Neural progenitor cell (in vitro differentiated cells): ENCODE measurements at regions not wholly inside any gene's neighbourhood (a gene's known extent, or its start where the extent isn't known, plus 50 kb on each side); places are given as distances from the start of the nearest gene placed in this dataset.
A peak's percentile ranks its signal among the peaks of the same experiment; 100 is the strongest.

ENCODE experiments used
- DNase-seq: peaks from one replicate; pipeline ENCODE4 v3.0.0-alpha.2; 2016; ENCODE audit warnings: low spot score
- H2AFZ ChIP-seq: fragments of 200-600 bp; sonication (generic); replicated peaks from 2 replicates; pipeline ENCODE4 v1.6.1; 2016; ENCODE audit warnings: antibody characterized with exemption
- H3F3A ChIP-seq: fragments of 200-600 bp; sonication (generic); 2 replicates; pipeline ENCODE4 v1.6.1; 2016; ENCODE audit warnings: antibody characterized with exemption, low read depth
- H3K27ac ChIP-seq: fragments of 200-600 bp; sonication (generic); 2 replicates; pipeline ENCODE4 v1.5.1; 2016; ENCODE audit warnings: mild to moderate bottlenecking
- H3K27me3 ChIP-seq: fragments of 200-600 bp; sonication (generic); 2 replicates; pipeline ENCODE4 v1.6.1; 2016; ENCODE audit warnings: mild to moderate bottlenecking, moderate library complexity
- H3K36me3 ChIP-seq: fragments of 200-600 bp; sonication (generic); 2 replicates; pipeline ENCODE4 v1.5.1; 2016
- H3K4me1 ChIP-seq: fragments of 200-600 bp; sonication (generic); 2 replicates; pipeline ENCODE4 v1.6.1; 2016; ENCODE audit warnings: mixed run types
- H3K4me2 ChIP-seq: fragments of 200-600 bp; sonication (generic); 2 replicates; pipeline ENCODE4 v1.6.1; 2016
- H3K4me3 ChIP-seq: fragments of 200-600 bp; sonication (generic); 2 replicates; pipeline ENCODE4 v1.5.1; 2016
- H3K79me2 ChIP-seq: fragments of 200-600 bp; sonication (generic); 2 replicates; pipeline ENCODE4 v1.6.1; 2016; ENCODE audit warnings: low read depth
- H3K9ac ChIP-seq: fragments of 200-600 bp; sonication (generic); 2 replicates; pipeline ENCODE4 v1.6.1; 2016
- H3K9me3 ChIP-seq: fragments of 200-600 bp; sonication (generic); 2 replicates; pipeline ENCODE4 v1.5.1; 2016; ENCODE audit warnings: low read depth
- H4K20me1 ChIP-seq: fragments of 200-600 bp; sonication (generic); 2 replicates; pipeline ENCODE4 v1.6.1; 2016; ENCODE audit warnings: low read depth
- H3K27ac Mint-ChIP-seq: 3 replicates; pipeline ENCODE4 v1.8.0; 2021; ENCODE audit warnings: mixed read lengths
- H3K27me3 Mint-ChIP-seq: 2 replicates; pipeline ENCODE4 v1.8.0; 2022; ENCODE audit warnings: low read depth, mild to moderate bottlenecking, inconsistent platforms, moderate library complexity, mixed read lengths; ENCODE audit not compliant: insufficient read depth
- H3K36me3 Mint-ChIP-seq: 3 replicates; pipeline ENCODE4 v1.8.0; 2021; ENCODE audit warnings: mixed read lengths
- H3K4me1 Mint-ChIP-seq: 3 replicates; pipeline ENCODE4 v1.8.0; 2021; ENCODE audit warnings: mixed read lengths
- H3K4me3 Mint-ChIP-seq: 3 replicates; pipeline ENCODE4 v1.8.0; 2021; ENCODE audit warnings: mild to moderate bottlenecking, moderate library complexity, mixed read lengths
- H3K9me3 Mint-ChIP-seq: 3 replicates; pipeline ENCODE4 v1.8.0; 2020; ENCODE audit warnings: mixed read lengths
- EZH2 ChIP-seq: fragments of 200-600 bp; sonication (generic); IDR thresholded peaks from 2 replicates; pipeline ENCODE4 v1.6.1; 2017; ENCODE audit warnings: antibody characterized with exemption, mild to moderate bottlenecking, moderate library complexity
- EZH2phosphoT487 ChIP-seq: fragments of 200-600 bp; sonication (generic); IDR thresholded peaks from 2 replicates; pipeline ENCODE4 v1.6.1; 2017; ENCODE audit warnings: antibody characterized with exemption
- TF ChIP-seq, protein P1 (sequence below): fragments of 200-600 bp; sonication (generic); IDR thresholded peaks from 2 replicates; pipeline ENCODE4 v1.5.1; 2017; ENCODE audit warnings: antibody characterized with exemption, mild to moderate bottlenecking

DNA sequence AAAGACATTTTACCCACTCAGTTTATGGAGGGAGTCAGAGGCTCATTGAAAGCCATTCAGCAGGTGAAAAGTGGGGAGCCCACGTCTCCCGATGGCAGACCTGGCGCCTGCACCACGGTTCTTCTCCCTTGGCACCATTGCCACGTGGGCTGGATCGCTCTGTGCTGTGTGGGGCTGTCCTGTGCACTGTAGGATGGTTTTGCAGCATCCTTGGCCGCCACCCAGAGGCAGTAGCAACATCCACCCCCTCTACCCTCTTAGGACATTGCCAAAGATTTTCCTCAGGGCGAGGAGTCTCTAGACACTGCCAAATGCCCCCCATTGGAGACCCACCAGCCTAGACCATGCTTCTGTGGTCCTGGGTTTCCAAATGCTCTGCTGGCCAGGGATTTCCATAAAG, 60.2 kb downstream of the SYNE3 start:
- no peak overlapping the region for H3K27ac Mint-ChIP-seq
- Histone ChIP-seq H3F3A (peaks cover 8% of the 10 kb centered on the region), H3K4me3 (no peak overlapping the region), H3K27me3 (peaks cover 31% of the 10 kb centered on the region), H3K9me3 (no peaks in the 10 kb centered on the region), H3K9ac (no peak overlapping the region), H3K36me3 (no peaks in the 10 kb centered on the region), H3K79me2 (no peaks in the 10 kb centered on the region), H3K4me2 (no peak overlapping the region), H4K20me1 (peaks cover 6% of the 10 kb centered on the region), H3K27ac (no peak overlapping the region), H2AFZ (no peak overlapping the region), H3K4me1 (peaks cover 9% of the 10 kb centered on the region)
- no peaks in the 10 kb centered on the region for H3K9me3 Mint-ChIP-seq
- no peak overlapping the region for H3K4me3 Mint-ChIP-seq
- peaks cover 18% of the 10 kb centered on the region for H3K4me1 Mint-ChIP-seq
- TF ChIP-seq, protein P1, sequence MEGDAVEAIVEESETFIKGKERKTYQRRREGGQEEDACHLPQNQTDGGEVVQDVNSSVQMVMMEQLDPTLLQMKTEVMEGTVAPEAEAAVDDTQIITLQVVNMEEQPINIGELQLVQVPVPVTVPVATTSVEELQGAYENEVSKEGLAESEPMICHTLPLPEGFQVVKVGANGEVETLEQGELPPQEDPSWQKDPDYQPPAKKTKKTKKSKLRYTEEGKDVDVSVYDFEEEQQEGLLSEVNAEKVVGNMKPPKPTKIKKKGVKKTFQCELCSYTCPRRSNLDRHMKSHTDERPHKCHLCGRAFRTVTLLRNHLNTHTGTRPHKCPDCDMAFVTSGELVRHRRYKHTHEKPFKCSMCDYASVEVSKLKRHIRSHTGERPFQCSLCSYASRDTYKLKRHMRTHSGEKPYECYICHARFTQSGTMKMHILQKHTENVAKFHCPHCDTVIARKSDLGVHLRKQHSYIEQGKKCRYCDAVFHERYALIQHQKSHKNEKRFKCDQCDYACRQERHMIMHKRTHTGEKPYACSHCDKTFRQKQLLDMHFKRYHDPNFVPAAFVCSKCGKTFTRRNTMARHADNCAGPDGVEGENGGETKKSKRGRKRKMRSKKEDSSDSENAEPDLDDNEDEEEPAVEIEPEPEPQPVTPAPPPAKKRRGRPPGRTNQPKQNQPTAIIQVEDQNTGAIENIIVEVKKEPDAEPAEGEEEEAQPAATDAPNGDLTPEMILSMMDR: no peak
- TF ChIP-seq EZH2phosphoT487: no peak
- TF ChIP-seq EZH2: no peak
- no peak for DNase-seq
- H3K27me3 Mint-ChIP-seq: peaks cover 7% of the 10 kb centered on the region
- no peaks in the 10 kb centered on the region for H3K36me3 Mint-ChIP-seq

DNA sequence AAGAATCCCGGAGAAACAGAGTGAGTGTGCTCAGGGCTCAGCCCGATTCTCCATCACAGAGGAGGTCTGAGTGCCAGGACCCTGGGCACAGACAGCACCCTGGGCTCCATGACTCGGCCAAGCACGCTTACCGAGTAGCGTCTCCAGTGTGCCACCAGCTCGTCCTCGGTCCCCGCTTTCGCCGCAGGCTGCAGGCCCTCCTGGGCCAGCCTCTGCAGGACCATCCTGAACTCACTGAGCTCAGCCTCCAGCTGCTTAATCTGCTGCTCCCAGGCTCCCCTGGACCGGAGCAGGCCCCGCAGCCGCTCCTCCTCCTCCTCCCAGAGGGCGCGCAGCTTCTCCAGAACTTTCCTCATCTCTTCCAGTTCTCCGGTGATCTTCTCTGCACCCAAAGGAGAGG, 61.2 kb downstream of the SYNE3 start:
- H3K4me1 Mint-ChIP-seq: peaks cover 9% of the 10 kb centered on the region
- H3K27ac Mint-ChIP-seq: no peak overlapping the region
- Histone ChIP-seq H3K36me3 (no peaks in the 10 kb centered on the region), H3F3A (no peaks in the 10 kb centered on the region), H3K4me3 (no peak overlapping the region), H3K9ac (no peak overlapping the region), H3K4me1 (no peaks in the 10 kb centered on the region), H3K4me2 (no peak overlapping the region), H3K27me3 (peaks cover 21% of the 10 kb centered on the region), H2AFZ (peak overlapping the region; percentile 63), H3K79me2 (no peaks in the 10 kb centered on the region), H3K27ac (no peak overlapping the region), H4K20me1 (no peaks in the 10 kb centered on the region), H3K9me3 (no peaks in the 10 kb centered on the region)
- no peaks in the 10 kb centered on the region for H3K36me3 Mint-ChIP-seq
- peaks cover 7% of the 10 kb centered on the region for H3K27me3 Mint-ChIP-seq
- DNase-seq: no peak
- H3K4me3 Mint-ChIP-seq: no peak overlapping the region
- TF ChIP-seq, protein P1: no peak
- TF ChIP-seq EZH2phosphoT487 (no peak), EZH2 (no peak)
- no peaks in the 10 kb centered on the region for H3K9me3 Mint-ChIP-seq

DNA sequence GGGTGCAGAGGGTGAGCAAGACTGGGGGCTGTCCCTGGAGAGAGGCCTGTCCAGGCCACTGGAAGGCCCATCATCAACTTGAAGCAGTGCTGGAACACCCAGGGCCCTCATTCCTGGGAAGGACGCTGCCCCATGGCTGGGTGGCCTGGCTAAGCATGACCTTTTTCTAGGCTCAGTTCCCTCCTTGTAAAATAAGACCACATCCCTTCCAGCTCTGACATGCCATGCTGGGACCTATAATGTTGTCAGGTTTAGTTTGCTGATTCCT, 62.8 kb downstream of the SYNE3 start:
- no peak overlapping the region for H3K27ac Mint-ChIP-seq
- H3K27me3 ChIP-seq: peaks cover 5% of the 10 kb centered on the region
- no peaks in the 10 kb centered on the region for H4K20me1 ChIP-seq
- no peak overlapping the region for H2AFZ ChIP-seq
- no peaks in the 10 kb centered on the region for H3K9me3 Mint-ChIP-seq
- H3K4me1 ChIP-seq: no peaks in the 10 kb centered on the region
- no peaks in the 10 kb centered on the region for H3K36me3 Mint-ChIP-seq
- no peak overlapping the region for H3K27ac ChIP-seq
- peaks cover 4% of the 10 kb centered on the region for H3K27me3 Mint-ChIP-seq
- H3K9ac ChIP-seq: no peak overlapping the region
- TF ChIP-seq EZH2 (no peak), EZH2phosphoT487 (no peak)
- TF ChIP-seq, protein P1: no peak
- H3K4me3 ChIP-seq: no peak overlapping the region
- no peak for DNase-seq
- H3K79me2 ChIP-seq: no peaks in the 10 kb centered on the region
- H3K4me2 ChIP-seq: no peak overlapping the region
- H3K4me3 Mint-ChIP-seq: no peak overlapping the region
- H3K36me3 ChIP-seq: no peaks in the 10 kb centered on the region
- H3K9me3 ChIP-seq: no peaks in the 10 kb centered on the region
- peaks cover 7% of the 10 kb centered on the region for H3K4me1 Mint-ChIP-seq
- H3F3A ChIP-seq: no peaks in the 10 kb centered on the region
